Mesenteric fat pad (tissue), 1 donor: ENCODE measurements at regions not wholly inside any gene's neighbourhood (a gene's known extent, or its start where the extent isn't known, plus 50 kb on each side); places are given as distances from the start of the nearest gene placed in this dataset.

ENCODE experiments used
- DNase-seq: peaks from one replicate; pipeline ENCODE4 v3.0.0-alpha.2; 2020; ENCODE audit warnings: low spot score
- donor health status: DM: yes; HTN: yes; CAD: no.

- DNase-seq: no peak
These were observed 253.7 kb downstream of the PDHA2 start for GRCh38 chr4:96093563-96093962.

GRCh38 chr4:96094183-96094582, 254.3 kb downstream of the PDHA2 start:
- no peak for DNase-seq

- no peak for DNase-seq
These were observed 257.2 kb downstream of the PDHA2 start for GRCh38 chr4:96097040-96097607.

GRCh38 chr4:96097693-96098092, 257.8 kb downstream of the PDHA2 start:
- no peak for DNase-seq

- no peak for DNase-seq
These were observed 259.1 kb downstream of the PDHA2 start for GRCh38 chr4:96099031-96099430.

GRCh38 chr4:96102541-96103026, 262.7 kb downstream of the PDHA2 start:
- DNase-seq: no peak

GRCh38 chr4:96103086-96103485, 263.2 kb downstream of the PDHA2 start:
- DNase-seq: no peak

- no peak for DNase-seq
These were observed 268.3 kb downstream of the PDHA2 start for GRCh38 chr4:96108146-96108545.

GRCh38 chr4:96112631-96113030, 272.7 kb downstream of the PDHA2 start:
- DNase-seq: no peak

GRCh38 chr4:96120206-96120605, 280.3 kb downstream of the PDHA2 start:
- DNase-seq: no peak

- DNase-seq: no peak
These were observed 286.3 kb downstream of the PDHA2 start for GRCh38 chr4:96126227-96126626.

- DNase-seq: no peak
These were observed 291.3 kb downstream of the PDHA2 start for GRCh38 chr4:96131186-96131585.

GRCh38 chr4:96134806-96135205, 294.9 kb downstream of the PDHA2 start:
- no peak for DNase-seq

- DNase-seq: no peak
These were observed 296.2 kb downstream of the PDHA2 start for GRCh38 chr4:96136056-96136455.

- DNase-seq: no peak
These were observed 299.5 kb downstream of the PDHA2 start for GRCh38 chr4:96139251-96139929.

GRCh38 chr4:96145601-96146000, 305.7 kb downstream of the PDHA2 start:
- DNase-seq: no peak

GRCh38 chr4:96146686-96147085, 306.8 kb downstream of the PDHA2 start:
- DNase-seq: no peak

- DNase-seq: no peak
These were observed 310.0 kb downstream of the PDHA2 start for GRCh38 chr4:96149894-96150293.

GRCh38 chr4:96150466-96150865, 310.6 kb downstream of the PDHA2 start:
- no peak for DNase-seq

- no peak for DNase-seq
These were observed 312.9 kb downstream of the PDHA2 start for GRCh38 chr4:96152824-96153223.

- DNase-seq: no peak
These were observed 314.8 kb downstream of the PDHA2 start for GRCh38 chr4:96154676-96155075.

- DNase-seq: no peak
These were observed 322.7 kb downstream of the PDHA2 start for GRCh38 chr4:96162636-96163035.

- no peak for DNase-seq
These were observed 325.0 kb downstream of the PDHA2 start for GRCh38 chr4:96164814-96165351.
